NCI-H1105 treated with DMSO at 0.1 percent for 48 hours (cell line): ENCODE measurements at regions not wholly inside any gene's neighbourhood (a gene's known extent, or its start where the extent isn't known, plus 50 kb on each side); places are given as distances from the start of the nearest gene placed in this dataset.

Experiments used
- DNase-seq: peaks from one replicate; lab custom pipeline; 2025; lab: John Stamatoyannopoulos, UW

DNA sequence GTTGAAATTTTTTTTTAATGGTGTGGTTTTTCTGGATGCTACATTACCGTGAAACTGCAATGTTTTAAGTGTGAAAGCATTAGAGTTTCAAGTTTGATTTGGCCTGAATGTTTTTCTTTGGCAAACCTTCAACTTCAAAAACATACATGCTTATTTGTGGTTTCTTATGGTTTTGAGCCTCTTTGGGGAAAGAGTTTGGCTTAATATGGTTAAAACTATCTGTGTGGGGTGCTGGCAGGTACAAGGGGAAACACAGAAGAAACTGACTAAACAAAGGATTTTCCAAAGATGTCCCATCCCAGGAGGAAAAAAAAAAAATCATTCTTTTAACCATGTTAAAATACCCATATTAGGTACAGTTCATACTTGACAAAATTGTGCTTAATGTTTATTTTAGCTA, 121.1 kb downstream of the HGF start:
- DNase-seq, result no peak

GRCh38 chr7:81645435-81645834, 124.4 kb downstream of the HGF start:
- no peak for DNase-seq

DNA sequence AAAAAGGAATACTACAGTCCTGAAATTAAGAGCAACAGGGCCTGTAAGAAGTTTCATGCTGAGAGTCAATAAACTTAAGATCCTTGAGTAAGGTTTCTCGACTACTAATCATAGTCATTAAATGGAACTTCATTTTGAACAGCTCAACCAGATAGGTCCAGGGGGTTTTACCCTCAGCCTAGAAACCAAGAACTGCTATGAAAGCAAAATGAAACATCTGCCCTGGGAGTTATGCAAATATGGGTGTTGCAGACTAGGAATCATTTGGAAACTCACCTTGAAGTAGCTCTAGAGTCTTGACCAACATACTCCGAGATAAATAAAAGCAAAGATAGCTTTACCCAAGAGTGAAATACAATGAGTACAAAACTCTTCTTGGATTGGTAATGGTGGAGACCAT, 128.0 kb downstream of the HGF start:
- DNase-seq, result no peak

DNA sequence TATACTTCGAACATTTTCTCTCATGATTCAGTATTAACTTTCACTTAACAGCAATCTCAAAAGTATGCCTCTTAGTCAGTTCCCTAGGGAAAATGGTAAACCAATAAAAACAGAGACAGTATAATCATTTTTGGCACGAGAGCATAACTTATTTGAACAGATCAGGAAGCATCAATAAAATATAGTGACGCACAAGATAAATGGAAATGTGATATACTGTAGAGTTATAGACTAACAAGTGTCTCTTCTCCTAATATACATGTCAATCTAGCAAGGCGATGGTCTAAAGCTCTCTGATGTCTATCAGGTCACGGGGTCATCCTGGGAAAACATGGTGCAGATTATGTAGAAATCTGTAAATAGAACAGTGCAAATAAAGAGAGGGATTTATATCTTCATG, 131.6 kb downstream of the HGF start:
- DNase-seq, result no peak

GRCh38 chr7:81637534-81637933, 132.3 kb downstream of the HGF start:
- DNase-seq, result no peak

DNA sequence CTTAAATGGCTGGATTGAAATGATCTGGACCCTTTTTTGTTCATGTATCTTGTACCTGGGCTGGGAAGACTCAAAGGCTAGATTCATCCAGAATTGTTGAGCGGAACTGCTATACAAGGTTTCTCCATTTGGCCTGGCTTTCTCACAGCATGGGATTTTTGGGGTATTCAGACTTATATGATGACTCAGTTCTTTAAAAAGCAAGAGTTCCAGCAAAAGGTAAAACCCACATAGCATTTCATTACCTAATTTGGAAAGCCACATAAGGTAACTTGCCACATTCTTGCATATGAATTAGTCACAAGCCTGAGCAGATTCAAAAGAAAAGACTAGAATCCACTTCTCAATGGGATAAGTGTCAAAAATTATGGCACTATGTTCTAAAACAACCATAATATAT, 137.4 kb downstream of the HGF start:
- DNase-seq, result no peak

- DNase-seq, result no peak
Measured at GRCh38 chr7:81630600-81630999, 139.2 kb downstream of the HGF start.

DNA sequence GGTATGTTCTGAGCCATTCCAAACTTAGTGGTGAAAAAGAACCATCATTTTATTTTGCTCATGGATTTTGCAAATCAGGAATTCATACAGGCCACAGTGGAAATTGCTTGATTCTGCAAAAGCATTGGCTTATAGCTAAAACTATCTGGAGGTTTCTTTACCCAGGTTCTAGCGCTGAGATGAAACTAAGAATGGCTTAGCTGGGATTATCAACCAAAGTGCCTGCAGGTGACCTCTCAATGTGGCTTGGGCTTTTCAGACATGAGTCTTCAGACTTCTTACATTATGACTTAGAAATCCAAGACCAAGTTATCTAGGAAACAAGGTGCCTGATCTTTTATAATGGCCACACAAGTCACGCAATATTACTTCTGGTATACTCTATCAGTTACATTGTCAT, 140.1 kb downstream of the HGF start:
- DNase-seq, result no peak

DNA sequence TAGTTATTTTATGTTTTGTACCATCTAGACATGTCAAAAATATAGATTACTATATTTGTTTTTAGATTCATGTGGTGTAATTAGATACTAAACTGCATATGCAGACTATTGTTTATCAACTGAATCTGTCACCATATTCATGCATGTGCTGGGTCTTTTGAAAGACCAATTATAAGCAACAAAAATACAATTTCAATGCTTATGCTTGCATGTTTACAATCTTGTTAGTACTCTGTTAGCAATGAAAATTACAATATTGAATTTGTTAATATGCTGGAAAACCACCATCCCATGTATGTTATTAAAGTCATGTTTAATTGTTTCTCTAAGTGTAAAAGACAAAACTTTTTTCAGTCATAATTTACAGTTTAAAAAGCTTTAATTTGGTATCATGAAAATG, 140.9 kb downstream of the HGF start:
- DNase-seq, result no peak

- DNase-seq, result no peak
Measured at GRCh38 chr7:81627536-81628287, 142.1 kb downstream of the HGF start.

DNA sequence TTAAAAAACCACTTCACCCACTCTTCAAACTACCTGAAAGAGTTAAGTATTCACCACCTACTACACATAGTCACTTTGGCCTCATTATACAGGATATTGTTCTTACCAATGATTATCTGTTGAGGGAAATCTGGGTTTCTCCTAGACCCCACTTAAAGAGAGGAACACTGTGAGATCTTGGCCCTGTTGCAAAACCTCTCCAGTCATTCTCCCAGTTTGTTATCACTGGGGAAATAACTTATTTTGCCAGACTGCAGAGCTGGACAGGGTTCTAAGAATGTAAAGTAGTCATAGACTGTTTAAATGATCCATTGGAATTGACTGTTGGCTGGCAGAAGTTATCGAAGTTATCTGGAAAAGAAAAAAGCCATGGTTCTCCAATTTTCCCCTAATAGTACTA, 143.8 kb downstream of the HGF start:
- DNase-seq, result no peak

DNA sequence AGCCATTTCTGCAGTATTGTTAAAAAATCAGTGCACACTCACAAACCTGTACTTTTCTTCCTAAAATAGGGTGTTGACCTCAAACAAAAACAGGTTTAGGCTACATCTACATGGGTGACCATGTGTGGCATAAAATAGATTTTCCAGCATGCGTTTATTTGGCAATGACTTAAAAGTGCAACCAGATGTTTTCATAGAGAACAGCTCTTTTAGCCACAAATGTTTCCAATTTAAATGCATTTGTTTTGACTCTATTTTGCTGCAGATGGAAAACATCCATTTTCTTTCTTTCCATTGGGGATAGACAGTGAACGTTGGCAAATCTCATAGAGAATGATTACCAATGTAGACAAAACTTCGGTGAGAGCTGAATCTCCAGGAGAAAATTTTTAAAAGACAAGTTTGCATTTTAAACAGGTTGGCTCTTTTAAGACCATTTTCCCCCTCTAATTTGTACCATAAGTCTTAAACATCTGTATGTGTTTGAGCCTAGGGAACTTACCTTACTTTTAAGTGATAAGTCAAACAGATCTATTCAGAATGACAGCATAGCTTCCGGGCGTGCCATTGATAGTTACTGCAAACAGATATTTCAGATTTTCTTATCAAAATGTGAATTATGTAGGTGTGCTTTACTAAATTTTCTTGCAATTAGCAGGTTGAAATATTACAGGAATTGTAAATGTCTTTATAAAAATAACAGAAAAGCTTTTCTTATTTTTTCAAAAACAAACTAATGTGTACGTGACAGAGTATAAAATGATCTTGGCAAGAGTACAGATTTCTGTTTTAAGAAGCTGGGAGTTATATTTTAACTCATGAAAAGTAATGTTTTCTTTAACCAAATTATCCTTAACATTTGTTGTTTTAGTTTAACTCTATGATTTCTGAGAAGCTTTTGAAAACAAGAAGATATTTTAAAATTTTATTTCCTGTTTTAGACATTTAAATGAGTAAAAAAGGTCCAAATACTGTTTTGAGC, 144.9 kb downstream of the HGF start:
- no peak for DNase-seq

DNA sequence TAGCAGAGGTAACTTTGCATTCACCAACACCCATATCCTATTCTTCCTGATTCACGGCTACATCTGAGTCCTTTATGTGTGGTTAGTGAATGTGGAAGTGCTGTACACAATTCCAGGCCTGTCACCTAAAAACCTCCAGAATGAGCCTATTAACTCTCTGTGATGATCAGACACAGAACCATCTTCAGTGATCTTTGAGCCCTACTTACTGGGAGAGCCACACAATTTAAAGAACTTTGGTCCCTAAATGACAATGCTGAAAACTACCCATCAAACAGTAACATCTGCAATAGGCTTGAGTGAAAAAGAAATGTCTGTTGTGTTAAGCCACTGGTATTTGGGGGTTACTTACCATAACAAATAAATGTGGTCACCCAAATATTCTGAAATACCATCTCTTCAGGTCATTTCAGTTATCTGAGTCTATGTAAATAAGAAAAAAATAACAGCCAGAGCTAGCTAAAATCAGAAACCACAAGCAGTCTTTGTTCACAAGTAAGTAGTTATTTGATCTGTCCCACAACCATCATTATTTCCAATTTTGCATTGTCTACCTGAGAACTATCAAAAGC, 145.7 kb downstream of the HGF start:
- no peak for DNase-seq

DNA sequence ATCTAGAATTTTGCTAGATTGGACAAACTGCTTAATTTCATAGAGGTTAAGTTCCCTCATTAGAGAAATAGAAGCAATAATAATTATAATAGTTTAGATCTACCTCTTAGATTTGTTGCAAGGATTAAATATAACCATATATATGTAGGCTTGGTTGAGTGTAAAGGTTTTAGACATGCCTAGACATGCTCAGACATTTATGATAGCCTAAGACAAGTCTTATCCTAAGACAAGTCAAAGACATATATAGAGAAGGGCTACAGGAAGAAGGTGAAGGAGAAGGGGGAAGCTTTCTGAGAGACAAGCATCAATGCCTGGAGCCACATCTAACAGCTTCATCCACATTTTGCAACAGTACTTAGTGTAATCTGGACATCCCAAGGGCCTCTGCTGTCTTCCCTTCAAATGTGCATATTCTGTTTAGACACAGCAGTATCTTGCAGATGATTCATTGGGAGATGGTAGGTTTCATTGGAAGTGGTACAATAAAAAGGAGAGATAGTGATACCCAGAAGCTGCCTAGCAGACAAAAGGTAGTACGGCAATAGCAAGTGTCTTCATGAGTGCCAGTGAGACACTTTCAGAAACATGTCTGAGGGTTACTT, 146.5 kb downstream of the HGF start:
- DNase-seq, result no peak

DNA sequence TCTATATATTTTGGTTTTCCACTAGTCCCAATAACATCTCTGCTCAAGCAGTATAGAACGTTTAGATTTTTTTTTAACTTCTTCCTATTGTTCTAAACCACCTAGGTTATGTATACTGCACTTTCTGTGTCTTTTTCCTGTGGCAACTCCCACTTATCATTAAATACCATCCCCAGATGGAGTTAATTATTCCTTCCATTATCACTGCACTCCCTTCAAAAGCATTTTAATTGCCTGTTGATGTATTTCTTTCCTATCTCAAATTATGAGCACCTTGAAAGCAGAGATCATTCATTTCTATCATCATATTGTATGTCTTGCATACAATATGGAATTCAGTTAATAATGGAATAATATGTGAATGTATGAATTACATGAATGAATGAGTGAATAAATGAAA, 148.0 kb downstream of the HGF start:
- no peak for DNase-seq

DNA sequence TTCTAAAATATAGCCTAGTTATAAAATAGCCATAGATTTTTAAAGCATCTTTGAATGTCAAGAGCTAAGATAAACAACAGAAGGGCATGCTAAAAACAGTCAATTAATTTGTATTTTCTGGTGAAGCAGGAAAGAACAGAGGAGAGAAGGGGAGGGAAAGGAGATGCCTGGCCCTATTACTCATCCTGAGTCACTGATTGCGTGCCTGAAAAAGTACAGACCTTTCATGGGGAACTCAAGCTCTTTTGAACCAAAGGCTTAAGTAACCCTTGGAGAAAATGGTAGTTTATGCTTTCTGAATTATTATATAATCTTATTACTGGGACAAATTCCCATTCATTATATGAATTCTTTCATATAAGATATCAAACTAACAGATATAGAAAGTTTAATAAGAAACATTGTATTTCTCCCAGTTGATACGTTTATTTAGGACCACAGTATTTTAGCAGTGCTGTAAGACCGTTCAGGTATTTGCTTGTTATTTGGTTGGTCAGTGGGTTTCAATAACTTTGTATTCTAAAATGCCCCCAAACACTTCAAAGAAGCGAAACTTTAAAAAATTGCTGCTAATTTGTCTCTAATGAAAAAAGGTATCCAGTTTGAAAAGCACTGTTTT, 151.3 kb downstream of the HGF start:
- DNase-seq, result no peak

DNA sequence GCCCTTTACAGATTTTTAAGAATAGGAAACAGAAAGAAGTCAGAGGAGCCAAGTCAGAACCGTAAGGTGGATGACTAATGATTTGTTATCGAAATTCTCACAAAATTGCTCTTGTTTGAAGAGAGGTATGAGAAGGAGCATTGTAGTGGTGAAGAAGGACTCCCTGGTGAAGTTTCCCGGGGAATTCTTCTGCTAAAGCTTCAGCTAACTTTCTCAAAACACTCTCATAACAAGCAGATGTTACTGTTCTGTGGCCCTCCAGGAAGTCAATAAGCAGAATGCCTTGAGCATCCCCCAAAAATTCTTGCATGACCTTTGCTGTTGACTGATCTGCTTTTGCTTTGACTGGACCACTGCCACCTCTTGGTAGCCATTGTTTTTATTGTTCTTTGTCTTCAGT, 152.9 kb downstream of the HGF start:
- no peak for DNase-seq

DNA sequence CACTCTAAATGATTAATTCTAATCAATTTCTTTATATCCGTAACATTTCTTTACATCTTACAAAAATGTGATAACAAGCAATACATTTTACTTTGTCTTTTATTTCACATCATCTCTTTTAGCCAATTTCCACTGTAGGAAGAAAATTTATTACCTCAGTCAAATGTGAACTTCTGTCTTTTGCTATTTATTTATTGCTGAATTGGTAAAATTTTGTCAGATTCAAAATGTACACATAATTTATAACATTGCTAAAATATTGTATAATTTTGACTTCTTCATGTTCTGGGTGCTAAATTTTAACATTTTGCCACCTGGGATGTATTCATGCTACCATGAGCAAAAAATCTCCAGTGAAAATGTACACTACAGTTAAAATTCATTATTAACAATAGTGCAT, 158.0 kb downstream of the HGF start:
- DNase-seq, result no peak

GRCh38 chr7:81611040-81611439, 158.8 kb downstream of the HGF start:
- no peak for DNase-seq

GRCh38 chr7:81608748-81609382, 161.0 kb downstream of the HGF start:
- DNase-seq, result no peak

- DNase-seq, result no peak
Measured at GRCh38 chr7:81607987-81608386, 161.9 kb downstream of the HGF start.
